ENCODE measurements at regions not wholly inside any gene's neighbourhood (a gene's known extent, or its start where the extent isn't known, plus 50 kb on each side); places are given as distances from the start of the nearest gene placed in this dataset.
A peak's percentile ranks its signal among the peaks of the same experiment; 100 is the strongest.

DNA sequence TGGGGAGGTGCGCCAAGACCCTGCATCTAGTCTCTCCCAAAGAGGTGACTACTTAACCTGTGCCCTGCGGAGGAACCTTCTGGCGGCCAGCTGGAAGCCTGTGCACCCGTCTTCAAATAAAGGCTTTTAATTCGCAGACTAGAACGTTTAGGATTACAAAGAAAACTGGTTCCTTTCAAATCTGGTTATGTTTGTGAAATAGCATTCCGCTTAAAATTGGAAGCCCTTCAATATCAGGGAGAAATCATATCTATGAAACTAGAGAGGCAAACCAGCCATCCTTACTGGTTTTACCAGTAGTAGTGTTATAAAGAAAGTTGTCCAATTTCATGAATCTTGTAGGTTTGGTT is 250.8 kb downstream of the FAM72C start:
- H3K4me2 ChIP-seq (ENCODE audit: low read length): peak overlapping the region; percentile 55
- no peak overlapping the region for H2BK120ac ChIP-seq (ENCODE audit: insufficient read depth, low read length, poor library complexity)
- H3K27ac ChIP-seq (ENCODE audit: low read depth, low read length): peak overlapping the region; percentile 78
- no peak overlapping the region for H3K23ac ChIP-seq (ENCODE audit: low read length)
- DNase-seq: no peak
- H3K4me1 ChIP-seq (ENCODE audit: control insufficient read depth in 1 of 2, insufficient read depth in 2 of 2, low read length in 2 of 2): peaks cover 0 to 5% of the 10 kb centered on the region in 2 experiments
- H3K9me3 ChIP-seq (ENCODE audit: insufficient read depth, low read depth, low read length): peaks cover 2% of the 10 kb centered on the region
- H4K91ac ChIP-seq (ENCODE audit: low read depth, low read length): peak overlapping the region; percentile 18
- H4K8ac ChIP-seq (ENCODE audit: low read depth, low read length): no peak overlapping the region
- H3K4me3 ChIP-seq (ENCODE audit: low read depth, low read length): no peak overlapping the region
- no peak overlapping the region for H2AK5ac ChIP-seq (ENCODE audit: low read length)
- H3K14ac ChIP-seq (ENCODE audit: low read length): no peak overlapping the region
- no peak overlapping the region for H4K12ac ChIP-seq (ENCODE audit: low read depth, low read length)
- H2BK12ac ChIP-seq (ENCODE audit: low read length): no peak overlapping the region
- no peak overlapping the region for H2BK5ac ChIP-seq (ENCODE audit: low read depth, low read length, poor library complexity)
- H3K9ac ChIP-seq (ENCODE audit: low read length): no peak overlapping the region
- H3K27me3 ChIP-seq (ENCODE audit: insufficient read depth, low read length): no peaks in the 10 kb centered on the region
- no peak overlapping the region for H2AFZ ChIP-seq (ENCODE audit: insufficient read depth, low read length, poor library complexity)
- no peak overlapping the region for H3K4ac ChIP-seq (ENCODE audit: low read depth, low read length)
- H3K18ac ChIP-seq (ENCODE audit: low read length): no peak overlapping the region
- H3K36me3 ChIP-seq (ENCODE audit: control insufficient read depth in 1 of 2, insufficient read depth in 2 of 2, low read length in 2 of 2): no peaks in the 10 kb centered on the region
- H3K79me2 ChIP-seq (ENCODE audit: control insufficient read depth, insufficient read depth, low read length, poor library complexity): no peaks in the 10 kb centered on the region
- peaks cover 3% of the 10 kb centered on the region for H3K79me1 ChIP-seq (ENCODE audit: low read length)
- WGBS (ENCODE audit: extremely low coverage, insufficient coverage, insufficient read length): no CpG with 5 or more reads among the region's 7 CpGs

DNA sequence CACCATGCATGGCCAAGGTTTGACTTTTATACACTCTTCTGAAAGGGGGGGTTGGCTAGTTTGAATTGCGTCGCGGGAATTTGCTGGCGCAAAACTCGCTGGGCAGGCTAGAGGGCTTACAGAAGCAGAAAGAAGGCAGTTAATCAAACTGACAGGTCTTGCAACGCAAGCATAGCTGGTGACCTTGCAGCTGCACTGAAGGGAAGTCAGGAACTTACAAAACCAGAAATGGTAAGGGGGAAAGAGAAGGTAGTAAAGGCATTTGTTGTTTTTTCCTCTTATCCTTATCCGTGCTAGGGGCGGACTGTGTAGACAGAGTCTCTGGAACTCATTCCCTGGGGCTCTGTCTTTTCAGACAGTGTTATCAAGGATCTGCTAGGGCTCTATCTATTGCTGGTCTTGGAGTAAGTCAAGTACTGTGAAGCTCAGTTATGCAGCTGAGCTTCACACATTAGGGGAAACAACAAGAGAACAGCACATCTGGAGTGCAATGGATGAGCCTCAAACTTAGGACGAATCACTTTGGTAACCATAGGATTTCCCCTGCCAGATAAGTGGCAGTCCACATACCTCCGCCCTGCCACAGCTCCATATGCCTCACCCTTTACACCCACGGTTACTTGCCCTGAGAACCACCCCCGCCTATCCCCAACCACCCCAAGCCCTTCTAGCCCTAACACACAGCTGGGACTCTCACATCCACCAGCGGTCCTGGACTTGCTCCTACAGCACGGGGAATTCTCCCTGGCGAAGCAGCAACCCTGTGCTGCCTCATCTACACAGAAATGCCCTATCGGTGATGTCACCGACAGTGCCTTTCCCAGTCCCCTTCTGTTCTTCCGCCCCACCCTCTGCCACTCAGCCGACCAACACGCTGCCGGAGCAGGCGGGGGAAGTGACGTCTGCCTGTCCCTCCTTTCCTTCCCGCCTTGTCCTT is 251.4 kb downstream of the FAM72C start:
- no CpG with 5 or more reads among the region's 24 CpGs for WGBS (ENCODE audit: extremely low coverage, insufficient coverage, insufficient read length)
- peak overlapping the region; percentile 19 for H3K14ac ChIP-seq (ENCODE audit: low read length)
- peak overlapping the region; percentile 78 for H3K27ac ChIP-seq (ENCODE audit: low read depth, low read length)
- H3K79me1 ChIP-seq (ENCODE audit: low read length): peaks cover 3% of the 10 kb centered on the region
- no peak overlapping the region for H3K4ac ChIP-seq (ENCODE audit: low read depth, low read length)
- no peak overlapping the region for H2BK12ac ChIP-seq (ENCODE audit: low read length)
- H3K4me1 ChIP-seq (ENCODE audit: control insufficient read depth in 1 of 2, insufficient read depth in 2 of 2, low read length in 2 of 2): peaks cover 0 to 5% of the 10 kb centered on the region in 2 experiments
- peak overlapping the region; percentile 80 for H2BK120ac ChIP-seq (ENCODE audit: insufficient read depth, low read length, poor library complexity)
- peak overlapping the region; percentile 68 for H4K91ac ChIP-seq (ENCODE audit: low read depth, low read length)
- H4K8ac ChIP-seq (ENCODE audit: low read depth, low read length): no peak overlapping the region
- H3K9me3 ChIP-seq (ENCODE audit: insufficient read depth, low read depth, low read length): peaks cover 2% of the 10 kb centered on the region
- H3K18ac ChIP-seq (ENCODE audit: low read length): no peak overlapping the region
- H3K9ac ChIP-seq (ENCODE audit: low read length): no peak overlapping the region
- no peaks in the 10 kb centered on the region for H3K36me3 ChIP-seq (ENCODE audit: control insufficient read depth in 1 of 2, insufficient read depth in 2 of 2, low read length in 2 of 2)
- no peaks in the 10 kb centered on the region for H3K27me3 ChIP-seq (ENCODE audit: insufficient read depth, low read length)
- H3K23ac ChIP-seq (ENCODE audit: low read length): no peak overlapping the region
- peak overlapping the region; percentile 40 for H3K4me3 ChIP-seq (ENCODE audit: low read depth, low read length)
- H3K79me2 ChIP-seq (ENCODE audit: control insufficient read depth, insufficient read depth, low read length, poor library complexity): no peaks in the 10 kb centered on the region
- peak overlapping the region; percentile 55 for H3K4me2 ChIP-seq (ENCODE audit: low read length)
- H2AK5ac ChIP-seq (ENCODE audit: low read length): no peak overlapping the region
- no peak overlapping the region for H4K12ac ChIP-seq (ENCODE audit: low read depth, low read length)
- H2BK5ac ChIP-seq (ENCODE audit: low read depth, low read length, poor library complexity): peak overlapping the region; percentile 92
- peak in 1 of 2 donors; percentile 79 for DNase-seq
- H2AFZ ChIP-seq (ENCODE audit: insufficient read depth, low read length, poor library complexity): no peak overlapping the region

DNA sequence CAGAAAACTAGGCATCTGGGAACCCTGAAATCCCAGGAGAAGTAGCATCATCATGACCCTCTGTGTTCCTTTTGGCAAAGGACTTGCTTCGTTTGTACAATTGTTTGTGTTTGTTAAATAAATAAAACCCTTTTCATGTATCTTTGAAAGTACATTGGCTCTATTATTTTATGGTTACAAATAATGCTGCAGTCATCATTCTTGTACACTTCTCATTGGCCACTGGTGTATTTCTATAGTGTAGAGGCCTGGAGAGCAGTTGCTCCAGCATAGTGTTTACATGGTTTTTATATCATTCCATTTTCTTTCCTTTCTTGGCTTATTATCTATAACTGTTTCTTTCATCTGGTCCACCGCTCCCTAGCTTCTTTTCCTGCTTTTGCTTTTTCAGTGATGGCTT is 253.3 kb downstream of the FAM72C start:
- H3K18ac ChIP-seq (ENCODE audit: low read length): no peak overlapping the region
- no CpG with 5 or more reads among the region's 2 CpGs for WGBS (ENCODE audit: extremely low coverage, insufficient coverage, insufficient read length)

DNA sequence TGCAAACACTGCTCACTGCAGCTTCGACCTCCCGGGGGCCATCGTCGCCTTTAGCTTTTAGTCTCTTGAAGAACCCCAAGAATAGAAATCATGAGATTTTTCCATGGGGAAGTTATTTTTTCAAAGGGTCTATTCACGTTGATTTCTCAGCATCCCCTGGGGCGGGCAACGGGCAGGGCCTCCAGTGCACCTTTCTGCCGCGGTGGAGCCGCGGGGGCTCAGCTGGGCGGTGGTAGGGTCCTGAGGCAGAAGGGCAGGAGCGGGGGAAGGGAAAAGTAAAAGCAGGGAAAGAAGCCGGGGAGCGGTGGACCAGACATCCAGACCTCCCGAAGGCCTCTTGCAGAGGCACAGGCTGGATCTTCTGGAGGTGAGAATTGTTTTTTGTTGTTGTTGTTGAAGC is 253.8 kb downstream of the FAM72C start:
- H2AFZ ChIP-seq (ENCODE audit: insufficient read depth, low read length, poor library complexity): no peak overlapping the region
- no peak overlapping the region for H2BK5ac ChIP-seq (ENCODE audit: low read depth, low read length, poor library complexity)
- no peak overlapping the region for H3K9ac ChIP-seq (ENCODE audit: low read length)
- H2AK5ac ChIP-seq (ENCODE audit: low read length): no peak overlapping the region
- no peak for DNase-seq
- H3K14ac ChIP-seq (ENCODE audit: low read length): no peak overlapping the region
- no peak overlapping the region for H3K27ac ChIP-seq (ENCODE audit: low read depth, low read length)
- no CpG with 5 or more reads among the region's 16 CpGs for WGBS (ENCODE audit: extremely low coverage, insufficient coverage, insufficient read length)
- H3K4me2 ChIP-seq (ENCODE audit: low read length): no peak overlapping the region
- H2BK120ac ChIP-seq (ENCODE audit: insufficient read depth, low read length, poor library complexity): no peak overlapping the region
- no peak overlapping the region for H4K8ac ChIP-seq (ENCODE audit: low read depth, low read length)
- H4K12ac ChIP-seq (ENCODE audit: low read depth, low read length): no peak overlapping the region
- no peak overlapping the region for H4K91ac ChIP-seq (ENCODE audit: low read depth, low read length)
- H3K4me1 ChIP-seq (ENCODE audit: control insufficient read depth in 1 of 2, insufficient read depth in 2 of 2, low read length in 2 of 2): peaks cover 0 to 5% of the 10 kb centered on the region in 2 experiments
- no peaks in the 10 kb centered on the region for H3K36me3 ChIP-seq (ENCODE audit: control insufficient read depth in 1 of 2, insufficient read depth in 2 of 2, low read length in 2 of 2)
- H3K4me3 ChIP-seq (ENCODE audit: low read depth, low read length): no peak overlapping the region
- no peak overlapping the region for H2BK12ac ChIP-seq (ENCODE audit: low read length)
- no peaks in the 10 kb centered on the region for H3K27me3 ChIP-seq (ENCODE audit: insufficient read depth, low read length)
- no peak overlapping the region for H3K23ac ChIP-seq (ENCODE audit: low read length)
- peaks cover 2% of the 10 kb centered on the region for H3K9me3 ChIP-seq (ENCODE audit: insufficient read depth, low read depth, low read length)
- H3K79me2 ChIP-seq (ENCODE audit: control insufficient read depth, insufficient read depth, low read length, poor library complexity): no peaks in the 10 kb centered on the region
- H3K4ac ChIP-seq (ENCODE audit: low read depth, low read length): no peak overlapping the region
- H3K18ac ChIP-seq (ENCODE audit: low read length): no peak overlapping the region
- peaks cover 3% of the 10 kb centered on the region for H3K79me1 ChIP-seq (ENCODE audit: low read length)

More for the DNA sequence above, 253.3 kb downstream of the FAM72C start:
- H3K9ac ChIP-seq (ENCODE audit: low read length): no peak overlapping the region
- no peaks in the 10 kb centered on the region for H3K79me2 ChIP-seq (ENCODE audit: control insufficient read depth, insufficient read depth, low read length, poor library complexity)
- H4K8ac ChIP-seq (ENCODE audit: low read depth, low read length): no peak overlapping the region
- no peak overlapping the region for H2AK5ac ChIP-seq (ENCODE audit: low read length)
- H2BK120ac ChIP-seq (ENCODE audit: insufficient read depth, low read length, poor library complexity): no peak overlapping the region
- H2BK12ac ChIP-seq (ENCODE audit: low read length): no peak overlapping the region
- H3K4me2 ChIP-seq (ENCODE audit: low read length): no peak overlapping the region
- no peak overlapping the region for H3K27ac ChIP-seq (ENCODE audit: low read depth, low read length)
- no peak overlapping the region for H3K4ac ChIP-seq (ENCODE audit: low read depth, low read length)
- peaks cover 3% of the 10 kb centered on the region for H3K79me1 ChIP-seq (ENCODE audit: low read length)
- no peaks in the 10 kb centered on the region for H3K27me3 ChIP-seq (ENCODE audit: insufficient read depth, low read length)
- peaks cover 2% of the 10 kb centered on the region for H3K9me3 ChIP-seq (ENCODE audit: insufficient read depth, low read depth, low read length)
- H3K23ac ChIP-seq (ENCODE audit: low read length): no peak overlapping the region
- H4K91ac ChIP-seq (ENCODE audit: low read depth, low read length): no peak overlapping the region
- no peak overlapping the region for H2AFZ ChIP-seq (ENCODE audit: insufficient read depth, low read length, poor library complexity)
- no peak overlapping the region for H3K14ac ChIP-seq (ENCODE audit: low read length)
- H3K4me1 ChIP-seq (ENCODE audit: control insufficient read depth in 1 of 2, insufficient read depth in 2 of 2, low read length in 2 of 2): peaks cover 0 to 5% of the 10 kb centered on the region in 2 experiments
- H4K12ac ChIP-seq (ENCODE audit: low read depth, low read length): no peak overlapping the region
- H2BK5ac ChIP-seq (ENCODE audit: low read depth, low read length, poor library complexity): no peak overlapping the region
- H3K36me3 ChIP-seq (ENCODE audit: control insufficient read depth in 1 of 2, insufficient read depth in 2 of 2, low read length in 2 of 2): no peaks in the 10 kb centered on the region
- H3K4me3 ChIP-seq (ENCODE audit: low read depth, low read length): no peak overlapping the region
- DNase-seq: no peak

All from trophoblast cell (in vitro differentiated cells and primary cell).